HG03039 (cell line): ENCODE measurements at regions not wholly inside any gene's neighbourhood (a gene's known extent, or its start where the extent isn't known, plus 50 kb on each side); places are given as distances from the start of the nearest gene placed in this dataset.
"Not testable (repeated sequence)": the region's sequence is repeated elsewhere in the genome, so short reads cannot be mapped to it uniquely, and the experiment has no call there.

ENCODE experiments used
- ATAC-seq: cut with Tn5 transposase; IDR thresholded peaks from one replicate; pipeline ENCODE4 v1.9.1; 2021; ENCODE audit warnings: mild to moderate bottlenecking, moderate library complexity; ENCODE audit not compliant: unreplicated experiment

DNA sequence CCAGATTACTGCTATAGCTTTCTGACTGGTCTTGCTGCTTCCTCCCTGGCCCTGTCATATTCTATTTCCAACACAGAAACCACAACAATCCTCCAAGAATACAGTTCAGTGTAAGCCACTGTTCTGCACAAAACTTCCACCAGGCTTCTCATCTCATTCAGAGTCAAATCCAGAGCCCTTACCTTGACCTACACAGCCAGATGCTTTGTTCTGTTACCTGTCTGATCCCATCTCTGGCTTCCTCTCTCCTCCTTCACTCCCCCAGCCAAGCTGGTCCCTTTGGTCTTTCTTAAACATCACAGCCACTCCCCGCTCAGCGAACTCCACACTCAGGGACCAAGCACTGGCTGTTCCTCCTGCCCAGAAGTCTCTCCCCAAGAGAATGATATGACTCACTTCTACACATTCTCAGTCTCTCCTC is 84.8 kb upstream of the BMP2K start:
- no peak for ATAC-seq

DNA sequence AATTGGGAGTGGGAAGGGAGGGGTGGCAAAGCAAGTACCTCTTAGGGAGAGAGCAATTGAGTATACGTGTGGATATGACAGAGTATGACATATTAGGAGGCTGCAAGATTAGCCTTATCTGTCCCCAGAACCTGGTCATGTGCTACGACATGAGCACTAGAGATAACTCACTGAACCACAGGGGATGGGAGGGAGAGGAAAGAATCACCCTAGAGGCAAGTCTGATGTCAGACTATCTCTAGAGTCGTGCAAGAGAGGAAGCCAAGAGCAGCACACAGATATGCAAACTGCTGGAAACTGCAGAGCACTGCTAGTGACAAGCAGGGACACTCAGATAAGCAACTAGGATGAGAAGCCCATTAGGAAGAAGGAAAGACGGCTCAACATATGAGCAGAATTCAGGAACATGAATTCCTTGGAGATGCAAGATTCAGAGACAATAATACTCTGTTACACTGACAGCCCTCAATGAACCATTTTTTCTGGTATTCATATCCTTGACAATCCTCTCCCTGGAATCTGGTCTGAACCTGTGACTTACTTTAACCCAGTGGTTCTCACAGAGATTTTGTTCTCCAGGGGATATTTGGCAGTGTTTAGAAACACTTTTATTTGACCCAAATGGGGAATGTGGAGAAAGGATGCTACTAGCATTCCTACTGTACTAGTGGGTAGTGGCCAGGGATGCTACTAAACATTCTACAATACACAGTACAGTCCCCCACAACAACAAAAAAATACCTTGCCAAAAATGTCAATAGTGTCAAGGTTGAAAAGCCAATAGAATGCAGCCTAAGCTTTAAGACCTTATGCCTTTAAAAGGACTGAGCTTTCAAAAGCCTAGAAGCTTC is 84.0 kb upstream of the BMP2K start:
- ATAC-seq, result peak; percentile 60

DNA sequence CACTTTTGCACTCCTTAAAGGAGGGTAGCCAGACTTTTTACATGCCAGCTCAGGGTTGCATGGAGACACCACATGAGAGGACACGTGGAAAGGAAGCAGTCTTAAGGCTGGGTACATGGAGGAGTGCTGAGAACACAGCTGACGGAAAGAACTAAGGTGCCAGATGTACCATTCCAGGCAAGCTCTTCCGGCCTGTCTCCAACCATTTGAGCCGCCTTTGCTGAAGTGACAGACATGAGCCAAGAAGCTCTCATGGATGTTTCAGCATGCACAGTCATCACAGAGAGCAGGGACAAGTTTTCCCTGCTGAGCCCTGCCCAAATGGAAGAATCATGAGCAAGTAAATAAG is 83.4 kb upstream of the BMP2K start:
- ATAC-seq, result no peak

DNA sequence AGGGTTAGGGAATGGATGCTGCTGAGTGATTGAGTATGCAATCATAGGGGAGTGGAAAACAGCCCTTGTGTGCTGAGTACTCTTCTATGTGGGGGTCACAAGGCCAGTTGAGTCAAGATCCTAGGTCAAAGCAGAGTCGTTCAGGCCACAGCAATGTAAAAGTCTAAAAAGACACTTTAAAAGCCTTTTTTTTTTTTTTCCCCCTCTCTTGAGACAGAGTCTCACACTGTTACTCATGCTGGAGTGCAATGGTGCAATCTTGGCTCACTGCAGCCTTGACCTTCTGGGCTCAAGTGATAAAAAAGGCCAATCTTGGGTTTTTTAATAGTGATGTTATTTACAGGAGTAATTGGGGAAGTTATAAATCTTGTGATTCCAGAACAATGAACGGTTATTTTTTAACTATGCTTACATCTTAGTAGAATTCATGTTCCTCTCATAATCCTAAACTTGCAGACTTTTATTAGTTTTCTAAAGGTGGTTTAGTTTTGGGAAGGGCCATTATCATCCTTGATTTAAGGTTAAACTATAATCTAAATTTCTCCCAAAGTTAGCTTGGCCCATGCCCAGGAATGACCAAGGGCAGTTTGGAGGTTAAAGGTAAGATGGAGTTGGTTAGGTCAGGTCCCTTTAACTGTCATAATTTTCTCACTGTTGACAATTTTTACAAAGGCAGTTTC is 82.2 kb upstream of the BMP2K start:
- no peak for ATAC-seq

DNA sequence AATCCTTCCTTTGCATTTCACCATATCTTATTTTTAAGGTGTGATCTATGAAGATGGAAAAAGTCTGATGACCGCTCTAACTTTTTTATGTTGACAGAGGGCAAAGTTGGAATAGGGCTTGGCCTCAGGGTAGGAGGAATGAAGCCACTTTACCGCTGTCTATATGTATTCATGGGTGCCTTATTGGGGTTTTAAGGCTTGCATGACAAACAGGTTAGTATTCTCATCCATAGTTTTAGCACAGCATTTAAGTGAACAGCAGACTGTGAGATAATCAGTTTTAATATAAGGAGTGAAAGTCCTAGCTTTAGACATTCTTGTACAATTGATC is 81.7 kb upstream of the BMP2K start:
- no peak for ATAC-seq

DNA sequence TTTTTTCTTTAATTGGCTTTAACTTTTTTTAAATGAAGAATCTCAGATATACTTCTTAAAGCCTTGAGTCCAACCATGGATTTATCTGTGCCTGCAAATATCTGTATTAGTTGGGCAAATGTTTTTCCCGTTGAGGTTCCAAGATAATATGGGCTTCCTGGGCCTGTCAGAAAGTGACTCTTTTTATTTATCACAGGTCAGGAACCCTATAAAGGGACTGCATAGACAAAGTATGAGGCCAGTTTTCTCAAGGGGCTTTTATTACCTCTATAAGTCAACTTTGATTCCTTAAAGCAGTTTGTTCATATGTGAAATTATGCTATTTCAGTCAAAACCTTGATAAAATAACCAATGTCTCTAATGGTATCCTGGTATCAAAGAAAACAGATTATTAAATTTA is 80.2 kb upstream of the BMP2K start:
- ATAC-seq, result no peak

DNA sequence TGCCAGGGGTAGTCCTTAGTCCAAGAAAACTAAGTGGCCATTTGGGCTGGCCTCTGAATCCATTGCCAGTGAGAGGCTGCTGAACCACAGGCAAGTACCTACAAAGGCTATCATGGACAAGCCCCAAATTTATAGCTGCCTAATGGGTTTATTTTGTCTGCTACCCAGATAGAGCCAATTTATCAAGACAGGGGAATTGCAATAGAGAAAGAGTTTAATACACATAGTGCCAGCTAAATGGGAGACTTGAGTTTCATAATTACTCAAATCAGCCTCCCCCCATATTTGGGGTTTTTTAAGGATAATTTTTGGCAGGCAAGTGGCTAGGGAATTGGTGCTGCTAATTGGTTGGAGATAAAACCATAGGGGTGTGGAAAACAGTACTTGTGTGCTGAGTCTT is 73.1 kb upstream of the BMP2K start:
- ATAC-seq, result no peak

DNA sequence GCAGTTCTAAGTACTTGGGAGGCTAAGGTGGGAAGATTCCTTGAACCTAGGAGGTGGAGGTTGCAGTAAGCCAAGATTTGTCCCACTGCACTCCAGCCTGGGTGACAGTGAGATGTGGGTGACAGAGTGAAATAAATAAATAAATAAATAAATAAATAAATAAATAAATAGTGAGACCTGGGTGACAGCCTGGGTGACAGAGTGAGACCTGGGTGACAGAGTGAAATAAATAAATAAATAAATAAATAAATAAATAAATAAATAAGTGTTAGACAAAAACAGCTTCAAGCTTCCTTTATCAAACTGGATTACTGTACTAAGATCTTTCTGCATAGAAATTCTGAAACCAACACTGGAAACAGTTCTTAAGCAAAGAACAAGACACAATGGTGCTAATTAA is 71.8 kb upstream of the BMP2K start:
- ATAC-seq, result no peak

DNA sequence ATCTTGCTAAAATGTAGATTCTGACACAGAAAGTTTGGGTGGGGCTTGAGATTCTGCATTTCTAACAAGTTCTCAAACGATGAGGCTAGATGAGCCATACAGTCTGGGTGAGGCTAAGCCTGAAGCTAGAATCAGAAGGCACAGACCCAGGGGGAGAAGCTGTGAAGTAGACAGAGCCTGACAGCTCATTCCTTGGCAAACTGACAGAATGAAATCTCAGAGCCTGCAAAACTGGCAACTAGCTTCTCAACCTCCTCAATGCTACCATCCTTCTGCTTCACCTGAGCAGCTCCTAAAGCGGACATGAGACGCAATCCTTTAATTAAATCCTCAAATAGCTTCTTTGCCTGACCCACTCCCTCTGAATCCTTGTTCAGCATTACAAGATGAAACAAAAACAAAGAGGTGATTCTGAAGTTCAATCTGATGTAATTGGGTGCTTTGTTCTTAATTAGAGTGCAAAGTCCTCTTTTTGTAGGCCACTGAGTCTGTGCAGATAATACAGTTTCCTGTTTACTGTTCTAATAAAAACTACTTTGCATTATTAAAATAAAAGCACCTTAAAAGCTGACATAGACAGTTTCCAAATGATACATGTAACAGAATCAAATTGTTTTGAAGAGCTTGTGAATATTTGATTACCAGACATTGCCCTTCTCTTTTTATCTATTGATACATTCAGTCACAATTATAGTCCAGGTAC is 71.0 kb upstream of the BMP2K start:
- ATAC-seq, result no peak

DNA sequence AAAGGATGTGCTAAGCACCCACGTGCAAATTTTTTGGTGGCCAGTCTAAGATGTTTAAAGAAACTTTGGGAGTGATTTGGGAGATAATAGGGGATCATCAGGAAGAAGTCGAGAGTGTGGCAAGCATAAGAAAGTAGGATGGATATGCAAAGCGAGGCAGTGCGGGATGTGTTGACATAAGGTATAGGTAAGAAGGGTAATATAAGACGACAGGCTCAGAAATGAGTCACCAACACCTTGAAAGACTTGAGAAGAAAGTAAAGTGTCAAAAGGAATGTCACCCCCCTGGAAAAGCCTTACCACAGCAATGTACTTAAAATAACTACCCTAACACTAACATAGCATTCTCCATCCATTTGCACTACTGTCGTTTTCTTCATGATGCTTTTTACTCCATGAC is 69.8 kb upstream of the BMP2K start:
- no peak for ATAC-seq

DNA sequence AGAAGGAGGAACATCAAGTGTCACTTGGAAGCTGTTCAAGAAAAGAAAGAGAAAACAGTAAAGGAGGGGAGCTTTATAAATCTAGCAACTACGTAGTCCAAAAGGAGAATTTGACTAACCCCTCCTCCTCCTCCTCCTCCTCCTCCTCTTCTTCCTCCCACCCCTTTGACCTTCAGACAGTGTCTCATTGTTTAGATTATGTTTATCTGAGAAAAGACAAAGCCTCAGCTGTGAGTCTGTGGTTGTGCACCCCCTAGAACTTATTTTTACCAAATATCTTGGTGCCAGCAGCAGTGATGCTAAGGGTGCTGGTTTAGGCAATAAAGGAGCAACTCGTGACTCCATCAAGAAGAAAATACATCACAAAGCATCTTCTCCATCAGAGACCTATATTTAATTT is 68.9 kb upstream of the BMP2K start:
- no peak for ATAC-seq

DNA sequence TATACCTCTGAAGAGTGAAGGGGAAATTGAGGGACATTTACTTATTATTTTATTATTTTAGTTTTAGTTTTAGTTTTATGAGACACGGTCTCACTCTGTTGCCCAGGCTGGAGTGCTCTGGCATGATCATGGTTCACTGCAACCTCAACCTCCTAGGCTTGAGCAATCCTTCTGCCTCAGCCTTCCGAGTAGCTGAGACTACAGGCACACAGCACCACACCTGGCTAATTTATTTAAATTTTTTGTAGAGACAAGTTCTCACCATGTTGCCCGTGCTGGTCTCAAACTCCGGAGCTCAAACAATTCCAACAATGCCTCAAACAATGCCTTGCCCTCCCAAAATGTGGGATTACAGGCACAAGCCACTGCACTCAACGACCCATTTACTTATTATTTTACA is 68.4 kb upstream of the BMP2K start:
- no peak for ATAC-seq

DNA sequence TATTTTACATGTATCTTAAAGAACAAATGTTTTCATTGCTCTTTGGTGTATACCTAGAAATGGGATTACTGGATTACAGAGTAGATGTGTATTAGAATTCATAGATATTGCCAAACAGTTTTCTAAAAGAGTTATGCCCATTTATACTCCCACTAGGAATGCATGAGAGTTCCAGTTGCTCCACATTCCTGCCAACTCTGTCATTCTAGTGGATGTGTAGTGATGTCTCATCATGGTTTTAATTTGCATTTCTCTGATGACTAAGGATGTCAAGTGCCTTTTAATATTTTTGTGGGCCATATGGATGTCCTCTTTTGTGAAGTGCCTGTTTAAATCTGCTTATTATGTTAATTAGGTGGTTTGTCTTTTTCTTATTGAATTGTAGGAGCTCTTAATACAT is 65.6 kb upstream of the BMP2K start:
- no peak for ATAC-seq

DNA sequence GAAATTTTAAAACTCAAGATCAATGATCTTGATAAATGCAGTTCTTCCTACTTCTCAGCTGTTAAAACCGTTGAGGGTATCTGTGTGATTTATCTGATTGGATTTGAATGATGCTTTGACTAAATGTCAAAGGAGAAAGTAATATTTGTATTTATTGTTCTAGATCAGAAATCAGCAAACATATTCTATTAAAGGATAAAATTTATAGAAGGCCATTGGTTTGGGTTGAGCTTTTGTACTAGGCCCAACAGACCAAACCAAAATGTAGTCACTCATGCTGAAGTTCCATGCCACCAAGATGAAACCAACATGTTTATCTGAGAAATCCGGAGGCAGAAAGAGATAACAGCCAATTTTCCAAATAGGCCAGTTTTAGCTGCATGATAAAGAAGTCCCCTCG is 64.5 kb upstream of the BMP2K start:
- no peak for ATAC-seq

DNA sequence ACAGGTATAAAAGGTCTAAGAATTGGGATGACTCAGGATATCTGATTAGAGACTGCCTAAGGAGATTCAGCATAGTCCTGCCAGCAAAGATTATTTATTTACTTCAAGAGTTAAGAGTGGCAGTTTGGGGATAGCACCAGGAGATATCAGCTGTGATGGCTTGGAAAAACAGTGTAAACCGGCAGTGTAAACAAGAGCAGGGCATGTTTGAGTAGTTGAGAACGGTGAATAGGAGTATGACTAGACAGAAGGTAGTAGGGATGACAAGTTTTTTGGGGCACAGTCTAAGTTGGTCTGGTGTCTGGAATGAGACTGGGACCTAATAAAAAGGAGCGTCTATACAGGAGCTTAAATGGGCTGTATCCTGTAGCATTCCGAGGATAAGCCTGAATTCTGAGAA is 61.6 kb upstream of the BMP2K start:
- ATAC-seq, result not testable (repeated sequence)

DNA sequence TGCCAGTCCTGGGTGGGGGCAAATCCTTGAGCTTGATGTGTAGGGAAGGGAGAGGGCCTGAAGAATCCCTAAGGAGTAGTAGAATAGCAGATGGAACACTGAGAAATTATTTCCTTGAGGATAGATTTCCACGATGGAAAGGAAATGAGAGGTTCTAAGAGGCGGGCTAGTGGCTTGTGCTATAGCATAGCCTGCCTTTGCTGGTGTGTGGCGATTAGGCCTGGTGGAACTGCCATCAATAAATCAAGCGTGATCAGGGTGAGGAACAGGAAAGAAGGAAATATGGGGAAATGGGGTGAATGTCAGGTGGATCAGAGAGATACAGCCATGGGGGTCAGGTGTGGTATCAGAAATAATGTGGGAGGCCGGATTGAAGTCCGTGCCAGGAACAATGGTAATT is 60.8 kb upstream of the BMP2K start:
- not testable (repeated sequence) for ATAC-seq

DNA sequence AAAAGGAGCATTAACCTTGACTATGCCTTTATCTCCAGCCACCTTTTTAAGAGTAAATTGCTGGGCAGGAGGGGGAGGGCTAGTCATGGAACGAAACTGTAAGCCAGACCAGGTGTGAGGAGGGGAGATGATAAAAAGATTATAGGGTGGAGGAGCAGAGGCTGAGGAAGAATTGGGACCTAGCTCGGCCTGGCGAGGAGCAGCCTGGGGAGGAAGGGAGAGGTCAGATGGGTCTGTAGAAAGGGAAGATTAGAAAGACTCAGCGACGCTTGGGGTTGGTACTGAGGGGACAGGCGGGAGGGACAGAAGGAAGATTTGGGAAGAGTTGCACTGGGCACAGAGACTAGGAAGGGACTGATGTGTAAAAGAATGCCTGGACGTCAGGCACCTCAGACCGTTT is 58.4 kb upstream of the BMP2K start:
- not testable (repeated sequence) for ATAC-seq

DNA sequence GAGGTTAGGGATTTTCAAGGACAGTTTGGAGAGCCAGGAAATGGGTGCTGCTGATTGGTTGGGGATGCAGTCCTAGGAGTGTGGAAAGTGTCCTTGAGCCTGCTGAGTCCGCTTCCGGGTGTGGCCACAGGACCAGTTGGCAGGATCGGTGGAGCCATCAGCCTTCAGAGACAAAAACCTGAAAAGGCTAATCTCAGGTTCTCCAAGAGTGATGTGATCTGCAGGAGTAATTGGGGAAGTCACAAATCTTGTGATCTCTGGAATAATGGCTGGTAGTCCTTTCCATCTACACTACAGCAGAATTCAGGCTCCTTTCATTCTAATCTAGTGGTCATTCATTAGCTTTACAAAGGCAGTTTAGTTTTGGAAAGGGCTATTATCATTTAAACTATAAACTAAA is 55.9 kb upstream of the BMP2K start:
- ATAC-seq, result no peak

DNA sequence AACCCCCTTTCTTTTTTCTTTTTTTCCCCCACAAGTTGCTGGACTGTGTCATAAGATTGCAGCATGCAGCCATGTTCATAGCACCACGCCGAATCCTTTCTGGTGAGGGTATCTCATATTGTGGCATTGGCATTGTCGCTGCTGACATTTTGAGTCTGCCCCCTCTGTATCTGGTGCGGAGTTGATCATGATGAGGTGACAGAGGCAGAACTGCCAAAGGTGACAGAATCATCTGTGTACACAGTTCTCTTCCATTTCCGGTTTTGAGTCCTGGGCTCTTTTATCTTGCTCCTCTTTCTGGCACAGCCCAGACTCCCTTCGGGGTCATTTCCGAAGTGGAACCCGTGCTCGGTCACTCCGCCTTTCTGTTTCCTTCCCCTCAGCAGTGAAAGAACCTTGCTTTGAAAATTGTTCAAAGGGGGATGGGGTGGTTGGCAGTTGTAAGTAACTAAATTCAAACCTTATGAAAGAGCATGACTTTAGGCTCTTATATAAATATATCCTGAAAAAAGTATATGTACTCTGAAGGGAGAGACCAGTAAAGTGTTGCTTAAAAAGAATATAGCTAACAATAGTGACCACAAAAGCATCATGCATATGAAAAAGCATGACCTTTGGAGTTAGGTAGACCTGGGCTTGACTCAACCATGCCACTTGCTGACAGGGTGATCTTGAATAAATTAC is 55.0 kb upstream of the BMP2K start:
- ATAC-seq, result peak; percentile 70

DNA sequence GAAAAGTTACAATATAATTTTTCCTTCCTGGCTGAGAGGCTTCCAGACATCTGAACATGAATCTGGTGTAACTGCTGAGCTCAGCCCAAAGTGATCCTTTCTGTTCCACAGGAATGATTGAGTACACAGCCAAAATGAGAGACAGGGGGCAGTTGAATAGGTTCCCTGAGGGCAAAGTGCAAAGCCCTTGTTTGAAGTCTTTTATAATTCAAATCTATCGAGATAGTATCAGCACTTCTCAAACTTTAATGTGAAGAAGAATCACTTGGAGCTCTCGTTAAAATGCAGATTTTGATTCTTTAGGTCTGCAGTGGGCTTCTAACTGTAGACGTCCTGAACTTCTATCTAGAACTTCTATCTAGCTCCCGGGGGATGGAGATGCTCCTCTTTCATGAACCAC is 54.4 kb upstream of the BMP2K start:
- ATAC-seq, result no peak

DNA sequence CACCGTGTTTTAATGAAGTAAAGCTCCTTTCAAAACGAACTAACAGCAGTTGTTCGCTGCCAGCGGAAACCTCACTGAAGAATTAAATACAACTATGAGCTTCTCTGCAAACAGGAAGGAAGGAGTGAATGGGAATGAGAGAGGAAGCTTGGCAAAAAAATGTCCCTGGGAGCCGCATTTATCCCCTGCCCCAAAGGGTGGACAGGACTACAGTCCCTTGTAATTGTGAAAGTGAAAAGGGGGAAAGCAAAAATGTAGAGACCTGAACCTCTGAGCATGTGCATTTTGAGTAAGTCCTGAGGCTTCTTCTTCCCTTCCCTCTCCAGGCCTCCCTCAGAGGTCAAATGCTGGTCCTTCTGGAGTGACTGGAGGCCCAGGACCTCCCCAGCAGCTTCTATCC is 53.8 kb upstream of the BMP2K start:
- no peak for ATAC-seq

DNA sequence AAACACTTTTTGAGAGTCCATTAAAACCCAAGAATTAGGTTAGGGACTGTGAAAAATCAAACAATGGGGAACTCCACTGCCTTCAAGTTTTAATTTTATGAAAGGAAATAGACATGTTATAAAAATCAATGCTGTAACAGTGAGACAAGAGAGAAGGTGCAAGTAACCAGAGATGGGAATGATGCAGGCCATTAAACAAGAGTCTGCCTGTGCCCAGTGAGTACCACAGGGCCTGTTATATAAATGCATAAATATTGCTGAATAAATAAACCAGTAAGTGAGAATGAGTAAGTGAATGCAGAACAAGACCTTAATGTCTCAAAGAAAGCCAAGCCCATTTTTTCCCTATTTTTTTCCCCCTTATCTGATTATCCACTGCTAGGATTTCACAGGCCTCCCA is 53.3 kb upstream of the BMP2K start:
- no peak for ATAC-seq
